ENCODE measurements at regions not wholly inside any gene's neighbourhood (a gene's known extent, or its start where the extent isn't known, plus 50 kb on each side); places are given as distances from the start of the nearest gene placed in this dataset.

DNA sequence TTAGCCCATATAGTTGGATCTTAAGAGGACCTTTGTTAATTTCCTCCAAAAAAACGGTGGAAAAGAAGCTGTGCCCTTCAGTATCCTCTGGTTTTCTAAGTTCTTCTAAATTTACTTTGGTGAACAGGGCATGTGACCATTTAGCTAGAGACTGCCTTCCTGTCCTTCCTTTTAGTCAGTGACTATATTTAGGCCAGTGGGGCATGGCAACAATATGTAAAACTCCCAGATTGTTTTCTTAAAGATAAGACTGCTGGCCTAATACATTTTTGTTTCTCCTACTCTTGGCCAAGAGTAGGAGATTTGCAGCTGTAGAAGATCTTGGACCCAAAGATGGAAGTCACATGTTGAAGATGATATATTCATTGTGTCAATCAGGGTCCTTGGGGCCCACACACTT lies 325.1 kb upstream of the DCN start:
- TF ChIP-seq, protein P1, sequence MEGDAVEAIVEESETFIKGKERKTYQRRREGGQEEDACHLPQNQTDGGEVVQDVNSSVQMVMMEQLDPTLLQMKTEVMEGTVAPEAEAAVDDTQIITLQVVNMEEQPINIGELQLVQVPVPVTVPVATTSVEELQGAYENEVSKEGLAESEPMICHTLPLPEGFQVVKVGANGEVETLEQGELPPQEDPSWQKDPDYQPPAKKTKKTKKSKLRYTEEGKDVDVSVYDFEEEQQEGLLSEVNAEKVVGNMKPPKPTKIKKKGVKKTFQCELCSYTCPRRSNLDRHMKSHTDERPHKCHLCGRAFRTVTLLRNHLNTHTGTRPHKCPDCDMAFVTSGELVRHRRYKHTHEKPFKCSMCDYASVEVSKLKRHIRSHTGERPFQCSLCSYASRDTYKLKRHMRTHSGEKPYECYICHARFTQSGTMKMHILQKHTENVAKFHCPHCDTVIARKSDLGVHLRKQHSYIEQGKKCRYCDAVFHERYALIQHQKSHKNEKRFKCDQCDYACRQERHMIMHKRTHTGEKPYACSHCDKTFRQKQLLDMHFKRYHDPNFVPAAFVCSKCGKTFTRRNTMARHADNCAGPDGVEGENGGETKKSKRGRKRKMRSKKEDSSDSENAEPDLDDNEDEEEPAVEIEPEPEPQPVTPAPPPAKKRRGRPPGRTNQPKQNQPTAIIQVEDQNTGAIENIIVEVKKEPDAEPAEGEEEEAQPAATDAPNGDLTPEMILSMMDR (IDR thresholded peaks at IDR 0.05) = no peak
- TF ChIP-seq POLR2AphosphoS5 (IDR thresholded peaks at IDR 0.05) = no peak
- TF ChIP-seq POLR2A (IDR thresholded peaks at IDR 0.05) = no peak

Data from sigmoid colon (tissue), 4 donors.